ENCODE measurements at regions not wholly inside any gene's neighbourhood (a gene's known extent, or its start where the extent isn't known, plus 50 kb on each side); places are given as distances from the start of the nearest gene placed in this dataset.

DNA sequence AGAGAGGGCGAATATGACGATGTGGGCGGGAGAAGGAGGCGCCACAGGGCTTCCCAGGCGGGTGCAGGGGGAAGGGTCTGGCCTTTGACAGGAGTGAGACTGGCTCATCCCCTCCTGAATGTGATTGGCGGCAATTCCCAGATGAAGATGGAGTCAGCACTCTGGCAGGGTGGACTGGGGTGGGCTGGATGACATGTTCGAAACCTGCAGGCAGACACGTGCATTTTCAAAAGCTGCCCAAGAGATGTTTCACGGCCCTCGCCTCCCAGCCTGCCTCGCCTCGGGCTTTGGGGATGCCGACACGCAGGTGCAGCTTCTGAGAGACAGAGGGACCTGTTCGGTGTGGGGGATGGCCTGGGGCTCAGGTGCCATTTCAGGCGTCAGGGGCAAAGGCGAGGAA lies 66.8 kb upstream of the AFDN start:
- intact Hi-C loops (cut with micrococcal nuclease), result no loop called here
- ATAC-seq (no peak), DNase-seq (no peak)

DNA sequence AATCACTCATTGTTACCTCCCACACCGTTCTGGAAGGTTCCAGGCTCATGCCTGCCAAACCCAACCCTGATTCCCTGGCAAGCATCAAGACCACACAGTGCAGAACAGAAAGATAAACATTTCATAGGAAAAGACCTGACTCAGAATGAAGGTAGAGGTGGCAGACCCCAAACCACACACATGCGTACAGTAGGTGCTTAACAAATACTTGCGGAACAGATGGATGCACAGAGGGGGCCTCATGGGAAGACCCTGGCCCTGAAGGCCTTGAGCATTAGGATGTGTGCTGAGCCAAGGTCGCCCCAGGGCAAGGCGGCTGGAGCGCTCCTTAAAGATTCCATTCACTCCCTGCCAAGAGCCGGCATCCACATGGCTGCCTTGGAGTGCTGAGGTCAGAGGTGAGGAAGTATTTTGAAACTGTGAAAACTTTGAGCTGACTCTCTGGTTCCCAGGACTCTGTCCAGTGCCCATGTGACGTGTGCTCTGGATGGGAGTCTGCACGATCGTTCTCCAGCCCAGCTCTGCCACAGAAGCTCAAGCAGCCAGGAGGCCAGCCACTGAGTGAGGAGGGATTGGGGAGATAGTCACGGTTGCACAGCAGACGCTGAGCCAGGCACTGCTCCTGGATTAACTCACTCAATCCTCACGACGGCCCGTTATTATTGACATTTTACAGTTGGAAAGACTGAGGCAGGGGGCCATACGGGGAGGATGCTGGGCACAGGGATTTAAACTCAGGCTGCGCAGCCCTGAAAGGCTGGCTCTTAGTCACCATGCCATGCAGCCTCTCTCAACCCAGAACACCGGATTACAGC lies 65.5 kb upstream of the AFDN start:
- intact Hi-C loops (cut with micrococcal nuclease), result no loop called here
- peak; percentile 75 for DNase-seq
- ATAC-seq, result peak; percentile 89

DNA sequence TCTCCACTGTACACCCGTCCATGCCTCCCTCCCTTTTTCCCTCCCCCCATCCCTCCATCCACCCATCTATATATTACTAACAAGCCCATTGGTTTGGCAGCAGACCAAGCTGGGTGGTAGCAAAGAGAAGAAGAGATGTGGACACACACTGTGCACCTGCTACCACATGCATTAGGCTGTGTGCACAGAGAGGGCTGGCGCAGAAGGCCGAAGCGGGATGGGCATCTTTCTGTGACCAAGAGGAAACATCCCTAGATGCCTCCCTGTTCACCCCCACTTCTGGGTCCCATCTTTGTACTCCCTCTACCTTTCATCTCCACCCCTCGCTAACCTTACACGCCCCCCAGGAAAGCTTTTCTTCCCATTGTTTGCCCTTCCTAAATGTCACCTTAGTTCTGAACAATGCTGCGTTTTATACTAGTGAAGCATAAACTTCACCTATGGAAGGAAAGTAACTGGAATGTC lies 64.9 kb upstream of the AFDN start:
- intact Hi-C loops (cut with micrococcal nuclease), result no loop called here
- DNase-seq, result no peak
- ATAC-seq, result no peak

DNA sequence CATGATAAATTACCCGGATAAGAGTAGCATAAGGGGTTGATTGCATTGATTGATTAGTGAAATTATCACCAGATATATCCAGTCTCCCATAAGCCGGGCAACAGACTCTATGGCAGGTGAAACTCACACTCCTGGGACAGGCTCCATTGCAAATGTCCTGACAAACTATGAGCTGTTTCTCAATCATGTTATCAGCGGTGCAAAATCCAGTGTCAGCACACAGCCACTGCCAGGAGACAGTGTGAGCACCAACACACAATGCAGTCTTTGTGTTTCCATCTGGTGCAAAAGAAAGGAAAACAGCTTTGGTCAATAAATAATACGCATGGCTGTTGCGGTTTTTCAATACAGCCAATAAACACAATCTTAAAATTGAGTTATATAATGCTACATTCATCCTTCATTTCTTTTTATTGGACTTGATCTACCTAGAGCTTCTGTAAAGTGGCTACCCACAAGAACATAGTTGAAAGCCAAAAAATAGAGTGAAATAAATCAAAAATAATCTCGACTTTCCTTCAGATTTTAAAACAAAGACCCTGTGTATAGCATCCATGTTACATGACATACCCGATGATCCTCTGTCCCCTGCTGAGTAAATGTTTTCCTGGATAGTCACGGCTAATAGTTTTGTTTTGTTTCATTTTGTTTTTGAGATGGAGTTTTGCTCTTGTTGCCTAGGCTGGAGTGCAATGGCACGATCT lies 64.3 kb upstream of the AFDN start:
- peak; percentile 51 for DNase-seq
- peak; percentile 67 for ATAC-seq
- intact Hi-C loops (cut with micrococcal nuclease), result no loop called here

DNA sequence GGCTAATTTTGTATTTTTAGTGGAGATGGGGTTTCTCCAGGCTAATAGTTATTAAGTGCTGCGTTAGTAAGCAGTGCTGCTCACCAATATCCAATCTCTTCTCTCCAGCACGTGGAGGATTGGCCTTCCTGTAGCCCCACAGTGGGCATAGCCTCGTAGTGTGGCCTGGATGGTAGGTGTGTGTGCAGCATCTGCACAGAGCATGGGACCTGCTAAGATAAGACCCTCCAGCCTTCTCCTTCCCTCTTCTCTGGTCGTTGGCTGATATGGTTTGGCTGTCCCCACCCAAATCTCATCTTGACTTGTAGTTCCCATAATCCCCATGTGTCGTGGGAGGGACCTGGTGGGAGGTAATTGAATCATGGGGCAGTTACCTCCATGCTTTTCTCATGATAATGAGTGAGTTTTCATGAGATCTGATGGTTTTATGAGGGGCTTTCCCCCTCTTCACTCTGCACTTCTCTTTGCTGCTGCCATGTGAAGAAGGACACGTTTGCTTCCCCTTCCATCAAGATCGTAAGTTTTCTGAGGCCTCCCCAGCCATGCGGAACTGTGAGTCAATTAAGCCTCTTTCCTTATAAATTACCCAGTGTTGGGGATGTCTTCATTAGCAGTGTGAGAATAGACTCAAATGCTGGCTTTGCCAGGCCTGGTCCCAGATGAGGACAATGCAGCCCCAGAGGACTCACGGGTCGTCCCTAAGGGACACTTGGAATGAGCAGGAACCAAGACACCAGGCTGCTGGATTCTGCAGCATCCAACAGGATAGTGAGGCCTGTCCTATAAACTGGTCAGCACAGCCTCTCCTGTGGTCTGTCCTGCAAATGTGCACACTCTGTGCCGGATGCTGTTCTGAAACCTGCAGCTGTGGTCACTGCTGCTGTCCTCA lies 63.4 kb upstream of the AFDN start:
- ATAC-seq (no peak), DNase-seq (no peak)
- intact Hi-C loops (cut with micrococcal nuclease), result no loop called here

DNA sequence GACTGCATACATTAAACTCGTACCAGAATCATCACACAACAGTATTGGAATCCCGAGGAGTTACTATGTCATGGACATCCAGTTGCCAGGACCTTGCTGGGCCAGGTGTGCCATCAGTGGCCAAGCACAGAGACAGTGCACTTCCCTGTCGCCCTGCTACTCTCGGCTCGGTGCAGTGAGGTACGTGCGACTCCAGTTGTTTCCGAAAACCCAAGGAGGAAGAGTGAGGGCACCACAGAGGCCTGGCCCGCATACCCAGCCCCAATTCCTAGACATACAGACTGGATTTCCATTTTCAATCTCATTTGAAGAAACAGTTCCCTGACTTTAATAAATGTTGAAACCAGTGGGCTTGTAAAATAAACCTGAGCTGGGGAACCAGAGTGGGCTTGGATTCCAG lies 62.5 kb upstream of the AFDN start:
- intact Hi-C loops (cut with micrococcal nuclease), result no loop called here
- no peak for ATAC-seq
- no peak for DNase-seq

DNA sequence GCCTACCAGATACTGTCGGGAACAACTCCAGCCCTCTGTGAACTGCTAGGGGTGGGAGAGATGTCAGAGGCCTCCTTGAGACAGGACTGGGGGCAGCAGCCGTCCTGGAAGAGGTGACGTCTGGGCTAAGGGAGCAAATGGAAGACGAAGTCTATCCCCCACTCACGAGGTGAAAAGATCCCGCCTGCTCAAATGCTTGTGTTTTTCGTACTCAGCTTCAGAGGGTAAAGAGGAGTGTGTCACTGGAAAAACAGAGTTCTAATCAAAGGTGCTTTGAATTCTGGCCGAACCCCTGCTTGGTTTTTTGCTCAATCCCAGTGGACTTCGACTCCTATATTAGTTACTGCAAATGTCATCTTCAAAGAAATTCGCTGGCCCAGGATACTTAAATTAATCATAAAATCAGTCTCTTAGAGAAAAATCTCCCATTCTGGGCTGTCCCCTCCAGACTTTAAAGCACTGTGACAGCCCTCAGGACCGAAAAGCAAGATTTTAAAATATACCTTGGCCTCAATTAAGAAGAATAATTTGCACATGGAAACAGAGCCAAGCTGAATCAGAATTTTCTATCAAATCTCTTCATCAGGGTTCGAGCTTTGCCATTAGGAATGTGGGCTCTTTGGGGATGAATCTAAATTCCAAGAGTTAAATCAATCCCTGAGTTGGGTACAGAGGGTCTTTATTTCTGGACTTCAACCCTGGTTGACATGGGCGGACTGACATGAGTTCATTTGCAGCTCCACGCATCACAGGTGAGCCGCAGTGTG lies 61.8 kb upstream of the AFDN start:
- no peak for ATAC-seq
- no peak for DNase-seq
- intact Hi-C loops (cut with micrococcal nuclease), result no loop called here

DNA sequence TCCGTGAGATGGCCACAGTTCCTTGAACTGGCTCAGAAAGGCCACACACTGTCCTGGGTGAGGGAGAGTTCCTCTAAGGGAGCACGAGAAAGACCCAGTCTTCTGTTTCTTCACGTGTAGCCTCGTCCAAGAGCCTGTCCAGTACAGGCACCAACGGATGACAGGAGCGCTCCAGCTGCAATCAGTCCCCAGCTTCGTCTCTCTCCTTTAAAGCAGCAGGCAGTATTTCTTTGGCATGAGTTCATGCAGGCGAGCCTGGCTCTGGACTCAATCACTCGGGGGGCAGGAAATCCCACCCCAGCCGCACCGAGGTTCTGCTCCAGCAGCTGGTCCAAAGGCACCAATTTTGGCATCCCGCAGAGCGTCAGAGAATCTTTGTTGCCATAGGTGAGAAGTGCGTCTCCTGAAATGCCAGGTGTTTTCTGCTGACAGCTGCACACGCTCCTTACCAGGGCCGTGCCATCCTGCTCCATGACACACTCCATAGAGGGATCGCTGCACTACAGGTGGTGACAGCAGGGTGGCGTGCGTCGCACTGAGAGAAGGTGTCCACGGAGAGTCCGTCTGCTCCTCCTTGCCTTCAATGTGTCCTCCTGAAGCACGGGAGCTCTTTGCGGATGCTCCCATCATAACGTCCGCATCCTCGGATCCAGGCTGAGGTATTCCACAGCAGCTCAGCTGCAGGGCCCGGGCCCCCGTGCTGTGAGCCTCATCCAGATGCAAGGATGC lies 59.6 kb upstream of the AFDN start:
- intact Hi-C loops (cut with micrococcal nuclease), result no loop called here
- peak; percentile 56 for DNase-seq
- peak; percentile 76 for ATAC-seq

DNA sequence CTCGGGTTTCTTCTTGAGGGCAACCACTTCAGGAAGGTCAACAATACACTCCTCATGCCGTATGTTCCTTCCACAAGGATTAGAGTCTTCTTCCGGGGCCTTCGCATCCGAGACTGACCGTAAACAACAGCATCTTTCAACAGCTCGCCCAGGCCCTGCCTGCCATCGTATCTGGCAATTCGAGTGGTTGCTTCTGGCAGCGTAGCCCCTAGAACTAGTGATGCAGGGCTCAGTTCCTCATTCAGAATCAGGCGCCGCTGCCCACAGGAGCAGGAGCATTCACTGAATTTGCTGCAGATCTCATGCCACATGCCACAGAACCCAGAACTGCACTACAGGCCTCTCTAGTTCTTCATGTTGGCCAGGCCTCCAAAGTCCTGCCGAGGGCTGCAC lies 59.0 kb upstream of the AFDN start:
- DNase-seq, result no peak
- ATAC-seq, result no peak
- intact Hi-C loops (cut with micrococcal nuclease), result no loop called here

DNA sequence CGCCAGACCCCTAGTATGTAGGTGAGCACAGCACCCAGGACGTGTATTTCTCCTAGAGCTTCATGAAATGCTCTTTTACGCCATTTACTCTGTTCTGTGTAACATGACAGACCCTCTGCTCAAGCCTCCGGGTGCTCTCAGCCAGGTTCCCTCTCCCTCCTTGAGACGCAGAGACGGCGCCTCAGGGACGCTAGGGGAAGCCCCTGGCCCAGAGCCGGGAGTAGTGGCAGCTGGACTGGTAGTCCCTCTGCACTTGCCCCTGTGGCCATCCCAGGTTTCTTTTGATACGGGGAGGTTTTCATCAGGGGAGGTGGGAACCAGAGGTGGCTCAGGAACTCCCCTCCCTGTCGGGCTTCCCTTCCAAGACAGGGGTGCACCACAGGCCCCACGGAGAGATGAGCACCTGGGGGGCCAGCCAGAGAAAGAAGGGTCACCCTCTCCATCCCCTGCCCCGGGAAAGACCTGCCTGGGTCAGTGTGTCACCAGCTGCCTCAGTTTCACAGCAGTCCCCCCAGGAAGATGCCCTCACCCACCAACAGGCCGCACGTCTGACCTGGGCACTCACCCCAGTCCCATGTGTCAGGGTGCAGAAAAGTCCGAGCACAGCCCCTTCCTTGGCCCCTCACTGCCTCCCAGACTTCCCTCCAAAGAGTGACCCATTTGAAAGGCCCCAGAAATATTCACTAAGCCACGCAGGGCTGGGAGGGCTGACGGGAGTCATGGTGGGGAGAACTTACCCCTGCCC lies 58.1 kb upstream of the AFDN start:
- no peak for DNase-seq
- ATAC-seq, result no peak
- intact Hi-C loops (cut with micrococcal nuclease), result no loop called here

DNA sequence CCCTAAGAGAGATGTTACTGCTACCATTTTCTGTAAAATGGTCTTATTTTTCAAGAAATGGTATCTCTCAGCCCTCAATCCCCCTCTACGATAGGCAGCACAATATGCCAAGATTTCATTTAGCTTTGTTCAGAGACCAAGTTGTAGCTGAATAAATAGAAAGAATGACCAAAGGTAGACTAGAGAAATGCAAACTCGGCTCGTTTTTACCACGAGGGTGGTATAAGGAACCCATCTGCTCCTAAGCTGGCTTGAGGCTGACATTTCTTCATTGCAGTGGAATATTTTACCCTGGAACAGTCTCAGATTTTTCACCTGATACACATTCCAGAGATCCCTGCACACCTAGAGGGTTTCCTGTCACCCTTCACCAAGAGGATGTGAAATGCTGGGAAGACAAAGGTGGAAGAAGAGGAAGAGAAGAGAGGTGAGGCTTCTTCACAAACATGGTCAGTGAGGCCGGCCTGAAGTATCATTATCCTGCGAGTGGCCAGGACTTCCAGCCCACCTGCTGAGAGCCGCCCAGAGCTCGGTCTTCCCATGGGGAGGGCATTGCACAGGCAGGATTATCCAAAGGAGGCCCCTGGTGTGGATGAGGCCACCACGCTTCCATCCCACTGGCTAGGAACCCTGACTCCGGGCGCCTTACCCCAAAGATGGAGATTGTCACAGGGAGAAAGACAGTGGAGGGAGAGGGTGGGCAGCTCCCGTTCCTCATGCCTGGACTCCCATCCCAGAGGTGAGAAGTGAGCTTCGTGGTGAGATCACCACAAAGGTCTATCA lies 57.1 kb upstream of the AFDN start:
- intact Hi-C loops (cut with micrococcal nuclease), result no loop called here
- DNase-seq (no peak), ATAC-seq (no peak)

DNA sequence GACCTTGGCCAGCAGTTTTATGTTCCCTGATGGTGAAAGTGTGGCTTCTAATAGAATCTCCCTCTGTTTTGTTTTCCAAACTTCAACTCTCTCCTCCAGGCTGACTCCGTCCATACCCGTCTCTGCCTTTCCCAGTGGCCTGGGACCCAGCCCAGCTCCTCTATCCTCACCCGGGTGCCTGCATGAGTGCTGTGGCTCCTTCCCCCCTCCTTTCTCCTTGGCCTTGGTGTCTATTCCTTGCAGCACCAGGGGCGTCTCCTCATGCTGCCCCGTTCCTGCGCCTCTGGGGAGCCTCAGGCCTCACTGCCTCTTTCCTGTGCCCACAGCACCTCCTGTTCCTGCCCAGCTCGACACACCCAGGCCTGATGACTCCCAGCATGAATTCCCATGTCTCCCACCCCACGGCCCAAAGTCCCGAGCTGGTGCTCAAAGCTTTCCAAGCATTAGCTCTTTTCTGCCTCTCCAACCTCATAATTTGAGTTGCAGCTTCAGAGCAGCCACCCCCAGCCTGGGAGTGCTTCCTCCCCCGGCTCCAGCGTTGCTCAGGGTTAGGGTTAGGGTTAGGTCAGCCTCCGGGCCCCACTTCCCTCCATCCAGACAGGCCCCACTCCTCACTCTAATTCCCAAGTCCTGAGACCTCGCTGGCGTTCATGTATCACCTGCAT lies 56.3 kb upstream of the AFDN start:
- DNase-seq (no peak), ATAC-seq (no peak)
- intact Hi-C loops (cut with micrococcal nuclease), result no loop called here

DNA sequence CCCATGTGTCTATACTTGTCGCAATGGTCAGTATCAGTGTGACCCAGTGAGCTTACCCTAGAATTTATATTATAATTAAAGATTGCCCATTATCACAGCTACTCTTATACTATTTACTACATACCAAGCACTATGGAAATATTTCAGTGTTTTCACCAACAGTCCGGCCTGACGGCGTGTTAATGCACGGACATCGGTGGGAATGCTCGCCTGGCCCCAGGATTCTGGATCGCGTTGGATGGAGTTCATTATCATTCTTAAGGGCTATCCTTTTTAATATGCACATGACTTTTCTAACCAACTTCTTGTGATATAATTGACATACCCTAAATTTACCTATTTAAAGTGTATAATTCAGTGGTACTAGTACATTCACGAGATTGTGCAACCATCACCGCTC lies 51.8 kb upstream of the AFDN start:
- intact Hi-C loops (cut with micrococcal nuclease), result no loop called here
- DNase-seq (no peak), ATAC-seq (no peak)

DNA sequence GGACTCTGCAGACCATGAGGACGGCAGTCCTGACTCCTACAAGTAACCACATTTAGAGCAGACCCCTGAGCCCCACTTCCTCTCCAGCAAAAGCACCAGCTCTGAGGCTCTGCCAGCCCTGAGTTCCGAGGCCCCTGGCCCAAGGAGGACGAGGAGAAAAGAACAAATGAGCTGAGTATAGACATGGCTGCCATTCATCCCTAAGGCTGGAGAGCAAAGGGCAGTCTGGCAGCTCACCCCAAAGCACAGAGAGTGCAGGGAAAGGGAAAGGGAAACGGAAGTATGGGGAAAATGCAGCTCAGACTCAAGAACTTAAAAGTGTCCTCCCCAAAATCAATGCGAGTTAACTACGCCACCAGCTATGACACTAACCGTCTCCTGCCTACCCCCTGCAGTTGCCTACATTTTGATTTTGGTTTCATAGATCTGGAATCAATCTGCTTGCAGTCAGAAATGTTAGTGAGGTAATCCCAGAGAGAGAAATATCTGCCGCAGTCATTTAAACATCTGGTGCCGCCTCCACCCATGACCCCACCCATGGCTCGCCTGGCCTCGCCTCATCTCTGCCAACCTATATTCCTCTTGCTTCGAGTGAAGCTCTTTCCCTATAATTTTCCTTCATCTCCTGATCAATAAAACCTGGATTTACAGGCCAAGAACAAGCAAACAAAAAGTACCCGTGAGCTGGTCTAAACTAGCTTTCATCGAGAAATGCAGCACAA lies 49.6 kb upstream of the AFDN start:
- ATAC-seq (no peak), DNase-seq (no peak)
- intact Hi-C loops (cut with micrococcal nuclease), result no loop called here
